GM18909 (cell line): ENCODE measurements at regions not wholly inside any gene's neighbourhood (a gene's known extent, or its start where the extent isn't known, plus 50 kb on each side); places are given as distances from the start of the nearest gene placed in this dataset.

Source experiments
- ATAC-seq: cut with Tn5 transposase; IDR thresholded peaks from one replicate; pipeline ENCODE4 v1.9.1; 2021; ENCODE audit warnings: mild to moderate bottlenecking; ENCODE audit not compliant: unreplicated experiment, poor library complexity

- no peak for ATAC-seq
These were observed 413.5 kb downstream of the PLK2 start for GRCh38 chr5:58046371-58046770.

- ATAC-seq: no peak
These were observed 415.7 kb downstream of the PLK2 start for GRCh38 chr5:58044166-58044565.

DNA sequence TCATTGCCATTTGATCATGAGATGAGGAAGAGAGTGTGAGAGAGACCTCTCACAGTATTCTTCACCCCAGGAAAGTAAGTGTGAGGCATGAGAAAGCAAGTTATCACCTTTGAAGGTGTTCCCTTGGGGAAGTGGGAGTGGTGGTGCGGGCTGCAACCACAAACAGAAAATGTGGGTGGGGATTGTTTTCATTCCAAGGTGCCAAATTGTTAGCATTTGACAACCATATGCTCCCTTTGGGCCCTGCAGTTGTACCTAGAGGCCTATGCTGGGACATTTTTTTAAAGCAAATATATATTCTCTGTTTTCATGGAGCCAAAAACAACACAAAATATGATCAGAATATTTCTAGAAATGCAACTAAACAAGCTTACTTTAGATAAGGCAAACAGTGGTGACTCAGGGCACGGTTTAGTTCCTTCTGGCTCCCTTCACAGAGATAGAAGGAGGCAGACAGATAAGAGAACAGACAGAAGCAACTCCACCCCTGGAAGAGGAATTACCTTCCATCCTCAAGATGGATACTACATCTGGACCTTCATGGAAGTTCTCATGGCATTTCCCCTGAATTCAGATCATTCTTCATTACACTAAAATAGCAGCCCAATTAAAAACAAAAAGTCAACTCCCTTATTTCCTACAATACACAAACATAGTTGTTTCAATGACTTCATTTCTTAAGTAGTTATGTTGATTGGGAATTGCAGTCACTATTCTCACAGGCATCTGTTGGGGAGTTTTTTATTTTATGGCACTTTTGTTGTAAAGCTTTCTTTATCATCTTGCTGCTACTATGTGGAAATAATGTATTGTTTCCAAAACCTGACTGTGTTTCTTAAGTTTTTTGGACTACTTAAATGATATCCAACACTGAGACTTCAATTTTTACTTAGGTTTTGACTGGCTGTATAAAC, 416.6 kb downstream of the PLK2 start:
- ATAC-seq: no peak

DNA sequence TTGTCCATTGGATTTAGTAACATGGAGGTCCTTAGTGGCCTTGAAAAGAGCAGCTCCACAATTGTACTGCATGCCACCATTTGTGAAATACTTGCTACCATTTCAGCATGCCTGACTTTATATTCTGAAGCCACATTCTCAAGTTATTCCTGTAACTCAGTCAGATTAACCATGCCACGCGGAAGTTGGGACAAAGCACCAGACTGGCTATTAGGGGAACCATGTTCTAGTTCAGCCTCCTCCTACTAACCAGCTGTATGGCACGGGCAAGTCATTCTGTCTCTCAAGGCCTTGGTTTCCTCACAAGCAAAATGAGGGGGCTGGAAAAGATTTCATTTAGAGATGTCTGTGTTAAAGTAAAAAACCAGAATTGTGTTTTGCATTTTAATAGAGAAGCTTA, 418.0 kb downstream of the PLK2 start:
- ATAC-seq: no peak

DNA sequence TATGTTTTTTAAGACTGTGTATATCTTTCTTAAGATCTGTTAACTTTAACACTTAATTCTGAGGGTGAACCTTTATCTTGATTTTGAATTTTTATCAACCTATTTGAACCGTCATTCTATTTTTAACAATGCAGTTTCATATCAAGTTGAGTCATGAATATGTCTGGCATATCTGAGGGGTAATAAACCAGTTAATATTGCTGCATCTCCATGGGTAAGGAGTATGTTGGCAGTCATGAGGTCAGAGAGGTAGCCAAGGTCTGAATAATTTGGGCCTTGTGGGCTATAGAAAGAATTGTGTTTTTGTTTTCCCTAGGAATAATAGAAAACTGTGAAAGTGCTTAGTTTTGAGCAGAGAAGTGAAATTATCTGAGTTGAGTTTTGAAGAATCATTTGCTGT, 419.0 kb downstream of the PLK2 start:
- no peak for ATAC-seq

DNA sequence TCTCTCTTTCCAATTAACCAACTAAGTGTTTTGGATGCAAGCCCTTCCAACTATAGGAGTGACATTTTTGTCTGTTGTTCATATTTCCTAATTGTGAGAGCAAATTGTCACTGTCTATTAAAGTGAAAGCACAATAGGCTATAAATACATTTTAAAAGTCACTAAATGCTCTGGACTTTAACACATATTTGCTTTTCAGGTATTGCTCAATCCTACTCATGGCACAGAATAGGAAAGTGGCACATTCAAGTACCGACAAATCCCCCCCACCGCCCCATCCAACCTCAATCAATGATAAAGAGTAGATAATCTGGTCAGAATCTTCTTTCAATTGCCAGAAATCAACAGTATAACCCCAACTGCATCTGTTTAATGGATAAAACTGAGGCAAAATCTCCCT, 419.8 kb downstream of the PLK2 start:
- no peak for ATAC-seq

- ATAC-seq: no peak
These were observed 422.0 kb downstream of the PLK2 start for GRCh38 chr5:58037899-58038298.

GRCh38 chr5:58025809-58026208, 434.1 kb downstream of the PLK2 start:
- ATAC-seq: no peak

- no peak for ATAC-seq
These were observed 435.7 kb downstream of the PLK2 start for GRCh38 chr5:58024151-58024550.

GRCh38 chr5:58022055-58022454, 437.8 kb downstream of the PLK2 start:
- no peak for ATAC-seq

GRCh38 chr5:58021466-58021865, 438.4 kb downstream of the PLK2 start:
- ATAC-seq: no peak

- ATAC-seq: no peak
These were observed 440.3 kb downstream of the PLK2 start for GRCh38 chr5:58019614-58020013.

- no peak for ATAC-seq
These were observed 441.9 kb downstream of the PLK2 start for GRCh38 chr5:58018016-58018415.

GRCh38 chr5:58016877-58017276, 443.0 kb downstream of the PLK2 start:
- no peak for ATAC-seq

GRCh38 chr5:58016358-58016757, 443.5 kb downstream of the PLK2 start:
- ATAC-seq: no peak

DNA sequence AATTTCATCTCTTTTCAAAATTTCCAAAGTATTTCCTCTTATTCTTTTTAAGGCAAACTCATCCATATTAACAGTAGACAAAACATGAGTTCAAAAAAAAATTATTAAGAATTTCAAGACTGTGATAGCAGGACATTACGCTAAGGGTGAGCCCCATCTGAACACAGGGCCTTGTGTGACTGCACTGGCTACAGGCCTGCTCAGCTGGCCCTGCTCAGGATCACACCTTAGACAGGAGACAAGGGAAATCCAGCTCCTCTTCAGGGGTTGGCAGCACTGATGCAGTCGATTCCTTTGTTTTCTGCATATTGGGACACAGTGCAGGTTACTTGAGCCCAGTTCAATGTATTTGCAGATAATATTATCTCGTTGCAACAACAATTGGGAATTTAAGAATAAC, 444.7 kb downstream of the PLK2 start:
- no peak for ATAC-seq

DNA sequence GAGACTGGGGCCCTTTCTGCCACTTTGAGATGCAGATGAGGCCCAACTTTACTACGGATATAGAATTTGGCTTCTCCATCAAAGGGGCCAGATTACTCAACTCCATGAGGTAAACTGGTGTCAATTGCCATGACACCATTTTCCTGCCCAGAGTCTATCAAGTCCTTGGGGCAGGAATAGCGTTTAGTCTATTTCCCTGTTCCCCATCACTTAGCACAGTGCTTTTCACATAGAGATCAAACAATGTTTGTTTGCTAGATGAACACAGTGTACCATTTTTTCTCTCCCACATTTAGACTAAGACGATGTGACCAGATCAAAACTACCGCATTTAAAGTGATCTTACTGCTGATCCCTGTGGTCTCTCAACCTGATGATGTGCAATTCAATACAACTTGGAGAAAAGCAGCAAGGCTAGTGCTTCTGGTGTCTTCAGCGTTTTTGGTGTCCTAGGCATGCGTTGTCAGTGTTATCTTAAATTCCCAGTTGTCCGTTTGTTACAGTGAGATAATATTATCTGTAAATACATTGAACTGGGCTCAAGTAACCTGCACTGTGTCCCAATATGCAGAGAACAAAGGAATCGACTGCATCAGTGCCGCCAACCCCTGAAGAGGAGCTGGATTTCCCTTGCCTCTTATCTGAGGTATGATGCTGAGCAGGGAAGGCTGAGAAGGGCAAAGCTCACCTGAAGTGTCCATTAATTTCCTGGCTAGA, 446.2 kb downstream of the PLK2 start:
- no peak for ATAC-seq

DNA sequence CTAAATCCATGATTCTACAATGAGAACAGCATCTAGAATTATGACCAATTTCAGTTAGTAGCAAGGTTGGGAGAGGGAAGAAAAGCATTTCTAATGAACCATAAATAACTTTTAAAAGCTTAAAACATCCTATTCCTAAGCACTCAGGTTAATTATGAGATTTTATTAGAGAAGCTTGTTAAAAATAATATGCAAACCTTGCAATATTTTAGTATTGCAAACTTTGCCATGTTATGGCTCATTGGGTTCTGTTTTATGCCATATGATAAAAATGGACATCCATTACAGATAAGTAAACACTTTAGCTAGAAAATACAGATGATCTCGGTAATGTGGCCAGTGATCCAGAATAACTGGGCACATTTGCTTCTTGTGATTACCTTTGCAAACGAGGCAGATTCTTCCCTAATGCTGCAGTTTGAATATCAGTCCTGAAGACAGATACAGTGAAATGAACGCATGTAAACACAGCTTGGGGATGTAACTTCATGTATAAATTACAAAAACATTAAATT, 447.0 kb downstream of the PLK2 start:
- no peak for ATAC-seq

DNA sequence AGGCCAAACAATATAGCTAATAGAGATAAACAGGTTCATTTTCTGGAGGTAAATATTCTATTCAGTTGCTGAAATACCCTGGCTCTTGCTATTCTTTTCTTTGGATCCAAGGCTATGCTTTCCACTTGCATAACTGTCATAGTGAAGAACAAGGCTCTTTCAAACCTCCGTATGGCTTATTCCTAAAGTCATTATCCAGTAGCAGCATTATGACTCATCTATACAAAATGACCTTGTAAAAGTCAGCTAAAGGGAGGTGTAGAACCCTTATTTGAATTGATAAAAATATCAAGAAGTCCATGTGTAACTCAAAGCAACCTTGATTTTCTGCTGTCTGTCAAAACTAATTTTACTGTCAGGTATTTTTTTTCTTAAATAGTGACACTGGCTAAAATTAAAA, 447.8 kb downstream of the PLK2 start:
- ATAC-seq: no peak

GRCh38 chr5:58011301-58011700, 448.6 kb downstream of the PLK2 start:
- no peak for ATAC-seq

DNA sequence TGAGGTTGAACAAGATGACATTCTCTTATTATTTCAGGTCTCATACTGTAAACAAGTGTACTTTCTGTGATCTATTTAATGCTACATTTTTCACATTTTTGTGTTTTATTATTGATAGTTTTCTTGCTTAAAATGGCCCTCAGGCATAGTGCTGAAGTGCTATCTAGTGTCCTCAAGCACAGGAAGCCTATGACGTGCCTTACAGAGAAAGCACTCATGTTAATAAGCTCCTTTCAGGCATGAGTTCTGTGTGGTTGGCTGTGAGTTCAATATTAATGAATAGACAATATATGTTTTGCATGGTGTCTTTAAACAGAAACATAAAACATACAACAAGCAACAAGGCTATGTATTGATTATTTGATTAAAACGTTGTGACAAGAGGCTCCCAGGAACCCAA, 450.1 kb downstream of the PLK2 start:
- ATAC-seq: no peak
